ENCODE measurements at regions not wholly inside any gene's neighbourhood (a gene's known extent, or its start where the extent isn't known, plus 50 kb on each side); places are given as distances from the start of the nearest gene placed in this dataset.

DNA sequence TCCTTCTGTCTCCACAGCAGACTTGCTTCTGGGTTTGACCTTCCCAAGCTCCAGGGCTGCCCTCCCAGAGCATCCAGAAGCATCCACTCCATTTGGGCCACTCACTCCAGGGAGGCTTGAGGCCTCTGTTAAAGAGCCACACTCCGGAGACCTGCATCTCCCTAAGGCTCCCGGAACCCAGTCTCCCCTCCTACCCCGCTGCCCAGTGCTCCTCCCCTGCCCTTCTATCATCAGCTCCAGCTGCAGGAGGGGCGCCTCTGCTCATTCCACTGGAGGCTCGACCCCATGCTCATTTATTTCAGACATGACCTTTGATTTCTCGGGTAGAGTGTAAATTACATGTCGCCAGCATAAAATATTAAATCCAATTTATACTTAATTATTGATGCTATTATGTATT, 142.5 kb downstream of the SYF2 start:
- TF ChIP-seq POLR2A (IDR thresholded peaks at IDR 0.05) (no peak), POLR2AphosphoS5 (IDR thresholded peaks at IDR 0.05; ENCODE audit: insufficient read depth in 1 of 2, low read depth in 1 of 2) (no peak)
- TF ChIP-seq, protein P1, sequence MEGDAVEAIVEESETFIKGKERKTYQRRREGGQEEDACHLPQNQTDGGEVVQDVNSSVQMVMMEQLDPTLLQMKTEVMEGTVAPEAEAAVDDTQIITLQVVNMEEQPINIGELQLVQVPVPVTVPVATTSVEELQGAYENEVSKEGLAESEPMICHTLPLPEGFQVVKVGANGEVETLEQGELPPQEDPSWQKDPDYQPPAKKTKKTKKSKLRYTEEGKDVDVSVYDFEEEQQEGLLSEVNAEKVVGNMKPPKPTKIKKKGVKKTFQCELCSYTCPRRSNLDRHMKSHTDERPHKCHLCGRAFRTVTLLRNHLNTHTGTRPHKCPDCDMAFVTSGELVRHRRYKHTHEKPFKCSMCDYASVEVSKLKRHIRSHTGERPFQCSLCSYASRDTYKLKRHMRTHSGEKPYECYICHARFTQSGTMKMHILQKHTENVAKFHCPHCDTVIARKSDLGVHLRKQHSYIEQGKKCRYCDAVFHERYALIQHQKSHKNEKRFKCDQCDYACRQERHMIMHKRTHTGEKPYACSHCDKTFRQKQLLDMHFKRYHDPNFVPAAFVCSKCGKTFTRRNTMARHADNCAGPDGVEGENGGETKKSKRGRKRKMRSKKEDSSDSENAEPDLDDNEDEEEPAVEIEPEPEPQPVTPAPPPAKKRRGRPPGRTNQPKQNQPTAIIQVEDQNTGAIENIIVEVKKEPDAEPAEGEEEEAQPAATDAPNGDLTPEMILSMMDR (IDR thresholded peaks at IDR 0.05): no peak
- Histone ChIP-seq H3K4me1 (no peaks in the 10 kb centered on the region), H3K27me3 (no peaks in the 10 kb centered on the region), H3K4me3 (no peak overlapping the region), H3K9me3 (no peaks in the 10 kb centered on the region), H3K36me3 (no peaks in the 10 kb centered on the region), H3K27ac (no peak overlapping the region)
- intact Hi-C loops (cut with DNase I): loop anchor here (10.0 kb wide), 1 partner anchor 235 kb away; no protein-coding TSS in a partner anchor
- DNase-seq (ENCODE audit: extremely low spot score in 2 of 2): no peak

DNA sequence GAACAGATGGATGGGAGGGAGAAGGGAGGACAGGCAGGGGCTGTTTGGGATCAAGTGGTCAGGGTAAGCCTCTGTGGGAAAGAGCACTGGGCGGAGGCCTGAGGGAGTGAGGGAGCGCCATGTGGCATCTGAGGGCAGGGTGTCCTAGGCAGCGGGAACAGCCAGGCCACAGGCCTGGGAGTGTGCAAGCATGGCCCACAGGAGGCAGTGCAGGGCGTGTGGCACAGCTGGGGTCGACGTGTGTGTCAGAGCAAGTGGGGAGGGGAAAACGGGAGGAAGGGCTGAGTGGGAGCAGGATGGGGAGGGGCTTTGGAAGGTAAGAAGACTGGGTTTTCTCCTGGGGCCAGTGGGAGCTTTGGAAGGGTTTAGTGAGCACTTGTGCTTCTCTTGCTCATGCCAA, 143.4 kb downstream of the SYF2 start:
- H3K36me3 ChIP-seq: no peaks in the 10 kb centered on the region
- H3K4me1 ChIP-seq: no peaks in the 10 kb centered on the region
- intact Hi-C loops (cut with DNase I): loop anchor here (10.0 kb wide), 1 partner anchor 234 kb away; no protein-coding TSS in a partner anchor
- H3K4me3 ChIP-seq: no peak overlapping the region
- H3K27ac ChIP-seq: no peak overlapping the region
- TF ChIP-seq, protein P1 (IDR thresholded peaks at IDR 0.05): no peak
- TF ChIP-seq POLR2A (IDR thresholded peaks at IDR 0.05): no peak
- no peak for TF ChIP-seq POLR2AphosphoS5 (IDR thresholded peaks at IDR 0.05; ENCODE audit: insufficient read depth in 1 of 2, low read depth in 1 of 2)
- no peaks in the 10 kb centered on the region for H3K27me3 ChIP-seq
- no peak for DNase-seq (ENCODE audit: extremely low spot score in 2 of 2)
- H3K9me3 ChIP-seq: no peaks in the 10 kb centered on the region

DNA sequence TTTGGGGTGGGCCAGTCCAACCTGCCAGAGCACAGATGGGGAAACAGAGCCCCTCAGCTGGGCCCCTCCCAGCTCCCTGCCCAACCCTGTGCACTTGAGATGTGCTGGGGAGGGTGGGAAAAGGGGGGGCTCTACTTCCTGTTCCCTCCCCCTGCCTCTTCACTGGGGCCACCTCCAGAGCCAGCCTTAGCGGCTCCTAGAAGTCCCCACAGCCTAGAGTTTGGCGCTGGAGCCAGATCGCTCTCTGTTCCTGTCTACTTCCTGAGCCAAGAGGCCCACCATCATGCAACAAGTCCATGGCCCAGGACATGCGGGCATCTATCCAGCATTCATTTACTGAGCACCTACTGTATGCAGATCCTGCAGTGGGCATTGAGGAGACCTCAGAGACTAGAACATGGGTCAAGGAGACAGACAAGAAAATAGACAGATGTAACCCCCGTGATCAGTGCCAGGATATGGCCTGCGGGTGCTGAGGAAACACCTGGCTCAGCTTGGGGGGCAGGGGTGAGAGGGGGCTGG, 144.1 kb downstream of the SYF2 start:
- intact Hi-C loops (cut with DNase I): loop anchor here (10.0 kb wide), 1 partner anchor 233 kb away; no protein-coding TSS in a partner anchor
- Histone ChIP-seq H3K27me3 (no peaks in the 10 kb centered on the region), H3K9me3 (no peaks in the 10 kb centered on the region)

DNA sequence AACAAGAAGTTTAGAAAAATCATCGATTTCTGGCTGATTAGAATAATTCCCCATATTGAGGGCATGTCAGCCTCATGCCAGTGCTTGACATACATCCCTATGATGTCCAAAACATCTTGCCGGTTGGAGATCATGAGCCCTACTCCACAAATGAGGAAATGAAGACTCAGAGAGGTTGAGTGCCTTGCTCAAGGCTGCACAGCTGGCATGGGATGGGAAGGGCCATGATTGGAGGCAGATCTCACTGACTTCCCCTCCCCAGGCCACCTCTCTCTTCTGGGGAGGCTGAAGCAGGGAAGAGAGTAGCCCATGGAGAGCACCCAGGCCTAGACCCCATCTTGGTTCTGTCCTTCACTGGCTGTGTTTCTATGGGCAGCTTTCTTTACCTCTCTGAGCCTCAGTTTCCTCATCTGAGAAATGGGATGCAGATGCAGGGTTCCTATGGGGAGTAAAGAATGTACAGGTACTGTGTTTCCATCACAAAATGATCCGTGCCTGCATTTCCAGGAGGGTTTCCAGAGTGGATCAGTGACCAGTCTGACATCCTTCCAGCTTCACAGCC, 145.7 kb downstream of the SYF2 start:
- Histone ChIP-seq H3K36me3 (no peaks in the 10 kb centered on the region), H3K4me3 (no peak overlapping the region), H3K27ac (no peak overlapping the region), H3K27me3 (no peaks in the 10 kb centered on the region), H3K9me3 (no peaks in the 10 kb centered on the region), H3K4me1 (no peaks in the 10 kb centered on the region)
- no peak for DNase-seq (ENCODE audit: extremely low spot score in 2 of 2)
- TF ChIP-seq POLR2A (IDR thresholded peaks at IDR 0.05) (no peak), POLR2AphosphoS5 (IDR thresholded peaks at IDR 0.05; ENCODE audit: insufficient read depth in 1 of 2, low read depth in 1 of 2) (no peak)
- TF ChIP-seq, protein P1 (IDR thresholded peaks at IDR 0.05): no peak
- intact Hi-C loops (cut with DNase I): loop anchor here (10.0 kb wide), 1 partner anchor 232 kb away; no protein-coding TSS in a partner anchor

More for the DNA sequence above, 144.1 kb downstream of the SYF2 start:
- no peak for DNase-seq (ENCODE audit: extremely low spot score in 2 of 2)
- Histone ChIP-seq H3K27ac (no peak overlapping the region), H3K4me1 (no peaks in the 10 kb centered on the region), H3K36me3 (no peaks in the 10 kb centered on the region), H3K4me3 (no peak overlapping the region)
- TF ChIP-seq, protein P1 (IDR thresholded peaks at IDR 0.05): no peak

GRCh38 chr1:25084407-25084806, 147.9 kb downstream of the SYF2 start:
- Histone ChIP-seq H3K4me1 (no peaks in the 10 kb centered on the region), H3K9me3 (no peaks in the 10 kb centered on the region), H3K27ac (no peak overlapping the region), H3K36me3 (no peaks in the 10 kb centered on the region), H3K4me3 (no peak overlapping the region), H3K27me3 (no peaks in the 10 kb centered on the region)
- no peak for TF ChIP-seq POLR2A (IDR thresholded peaks at IDR 0.05)
- no peak for TF ChIP-seq POLR2AphosphoS5 (IDR thresholded peaks at IDR 0.05; ENCODE audit: insufficient read depth in 1 of 2, low read depth in 1 of 2)
- TF ChIP-seq, protein P1 (IDR thresholded peaks at IDR 0.05): no peak
- intact Hi-C loops (cut with DNase I): loop anchor here (10.0 kb wide), 1 partner anchor 230 kb away; no protein-coding TSS in a partner anchor
- no peak for DNase-seq (ENCODE audit: extremely low spot score in 2 of 2)
